Osteoblast (primary cell): ENCODE measurements at regions not wholly inside any gene's neighbourhood (a gene's known extent, or its start where the extent isn't known, plus 50 kb on each side); places are given as distances from the start of the nearest gene placed in this dataset.

Source experiments
- DNase-seq: peaks from one replicate; pipeline ENCODE4 v3.0.0; 2011; ENCODE audit warnings: low spot score, mixed read lengths; ENCODE audit not compliant: insufficient read length; ENCODE audit errors: missing footprints
- H2AFZ ChIP-seq: 2 replicates; pipeline ENCODE4 v1.6.0; 2011; ENCODE audit warnings: mild to moderate bottlenecking, low read length
- H3K27ac ChIP-seq: 2 replicates; pipeline ENCODE4 v1.5.1; 2011; ENCODE audit warnings: mild to moderate bottlenecking, low read depth, low read length, moderate library complexity
- H3K27me3 ChIP-seq: 2 replicates; pipeline ENCODE4 v1.6.0; 2012; ENCODE audit warnings: mild to moderate bottlenecking, control low read depth, inconsistent platforms, low read length, moderate library complexity; ENCODE audit not compliant: insufficient read depth
- H3K36me3 ChIP-seq: 2 replicates; pipeline ENCODE4 v1.5.1; 2011; ENCODE audit warnings: mild to moderate bottlenecking, low read length, control low read depth, moderate library complexity; ENCODE audit not compliant: insufficient read depth
- H3K4me1 ChIP-seq: 2 replicates; pipeline ENCODE4 v1.5.1; 2011; ENCODE audit warnings: mild to moderate bottlenecking, low read length, control low read depth, moderate library complexity; ENCODE audit not compliant: insufficient read depth
- H3K4me2 ChIP-seq: 2 replicates; pipeline ENCODE4 v1.6.0; 2011; ENCODE audit warnings: mild to moderate bottlenecking, low read length; ENCODE audit not compliant: insufficient read depth
- H3K4me3 ChIP-seq: fragments of 200-600 bp; sonication (generic); 3 replicates; pipeline ENCODE4 v1.5.1; 2012; ENCODE audit warnings: mild to moderate bottlenecking, low read length, inconsistent platforms; ENCODE audit not compliant: insufficient read depth
- H3K79me2 ChIP-seq: 2 replicates; pipeline ENCODE4 v1.6.0; 2012; ENCODE audit warnings: mild to moderate bottlenecking, low read length, control low read depth, inconsistent platforms; ENCODE audit not compliant: insufficient read depth
- H3K9me3 ChIP-seq: 2 replicates; pipeline ENCODE4 v1.5.1; 2011; ENCODE audit warnings: low read depth, low read length, control low read depth
- H4K20me1 ChIP-seq: 2 replicates; pipeline ENCODE4 v1.6.0; 2012; ENCODE audit warnings: mild to moderate bottlenecking, low read length, control low read depth; ENCODE audit not compliant: insufficient read depth
- TF ChIP-seq, protein P1 (sequence below): IDR thresholded peaks from 2 replicates; pipeline ENCODE4 v1.5.1; 2011; ENCODE audit warnings: mild to moderate bottlenecking, low read depth, low read length, moderate library complexity; ENCODE audit errors: extremely low read depth

DNA sequence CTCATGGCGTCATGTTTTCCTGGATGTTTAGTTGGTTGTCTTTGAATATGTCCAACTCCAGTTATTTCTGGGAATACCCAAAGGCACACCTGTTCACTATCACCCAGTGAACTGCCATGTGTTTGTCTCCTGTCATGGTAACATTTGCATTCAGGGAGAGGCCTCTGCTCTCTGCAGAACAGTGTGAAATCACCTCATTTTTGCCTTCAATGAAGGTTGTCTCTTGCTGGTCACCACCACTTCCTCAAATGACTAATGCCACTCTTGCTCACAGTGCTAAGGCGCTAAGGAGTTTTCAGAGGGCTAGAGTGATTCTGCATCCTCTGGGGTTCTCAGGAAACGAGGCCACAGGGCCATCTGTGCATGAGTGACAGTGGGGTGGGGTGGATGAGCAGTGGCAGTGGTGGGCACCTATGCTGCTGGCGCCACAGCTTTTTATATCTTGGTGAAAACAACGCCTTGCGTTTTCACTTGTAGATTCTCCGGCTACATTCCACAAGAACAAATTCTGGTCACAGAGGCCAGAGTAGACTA lies 60.0 kb upstream of the ATP5PO start:
- Histone ChIP-seq H2AFZ (peak overlapping the region; percentile 8), H3K27ac (peak overlapping the region; percentile 99), H3K36me3 (no peaks in the 10 kb centered on the region), H3K4me1 (peaks cover 45% of the 10 kb centered on the region), H3K9me3 (no peaks in the 10 kb centered on the region), H3K79me2 (no peaks in the 10 kb centered on the region), H3K27me3 (no peaks in the 10 kb centered on the region), H3K4me3 (peak overlapping the region; percentile 38), H3K4me2 (peak overlapping the region; percentile 68), H4K20me1 (no peaks in the 10 kb centered on the region)
- DNase-seq = peak; percentile 80
- TF ChIP-seq, protein P1, sequence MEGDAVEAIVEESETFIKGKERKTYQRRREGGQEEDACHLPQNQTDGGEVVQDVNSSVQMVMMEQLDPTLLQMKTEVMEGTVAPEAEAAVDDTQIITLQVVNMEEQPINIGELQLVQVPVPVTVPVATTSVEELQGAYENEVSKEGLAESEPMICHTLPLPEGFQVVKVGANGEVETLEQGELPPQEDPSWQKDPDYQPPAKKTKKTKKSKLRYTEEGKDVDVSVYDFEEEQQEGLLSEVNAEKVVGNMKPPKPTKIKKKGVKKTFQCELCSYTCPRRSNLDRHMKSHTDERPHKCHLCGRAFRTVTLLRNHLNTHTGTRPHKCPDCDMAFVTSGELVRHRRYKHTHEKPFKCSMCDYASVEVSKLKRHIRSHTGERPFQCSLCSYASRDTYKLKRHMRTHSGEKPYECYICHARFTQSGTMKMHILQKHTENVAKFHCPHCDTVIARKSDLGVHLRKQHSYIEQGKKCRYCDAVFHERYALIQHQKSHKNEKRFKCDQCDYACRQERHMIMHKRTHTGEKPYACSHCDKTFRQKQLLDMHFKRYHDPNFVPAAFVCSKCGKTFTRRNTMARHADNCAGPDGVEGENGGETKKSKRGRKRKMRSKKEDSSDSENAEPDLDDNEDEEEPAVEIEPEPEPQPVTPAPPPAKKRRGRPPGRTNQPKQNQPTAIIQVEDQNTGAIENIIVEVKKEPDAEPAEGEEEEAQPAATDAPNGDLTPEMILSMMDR = no peak

DNA sequence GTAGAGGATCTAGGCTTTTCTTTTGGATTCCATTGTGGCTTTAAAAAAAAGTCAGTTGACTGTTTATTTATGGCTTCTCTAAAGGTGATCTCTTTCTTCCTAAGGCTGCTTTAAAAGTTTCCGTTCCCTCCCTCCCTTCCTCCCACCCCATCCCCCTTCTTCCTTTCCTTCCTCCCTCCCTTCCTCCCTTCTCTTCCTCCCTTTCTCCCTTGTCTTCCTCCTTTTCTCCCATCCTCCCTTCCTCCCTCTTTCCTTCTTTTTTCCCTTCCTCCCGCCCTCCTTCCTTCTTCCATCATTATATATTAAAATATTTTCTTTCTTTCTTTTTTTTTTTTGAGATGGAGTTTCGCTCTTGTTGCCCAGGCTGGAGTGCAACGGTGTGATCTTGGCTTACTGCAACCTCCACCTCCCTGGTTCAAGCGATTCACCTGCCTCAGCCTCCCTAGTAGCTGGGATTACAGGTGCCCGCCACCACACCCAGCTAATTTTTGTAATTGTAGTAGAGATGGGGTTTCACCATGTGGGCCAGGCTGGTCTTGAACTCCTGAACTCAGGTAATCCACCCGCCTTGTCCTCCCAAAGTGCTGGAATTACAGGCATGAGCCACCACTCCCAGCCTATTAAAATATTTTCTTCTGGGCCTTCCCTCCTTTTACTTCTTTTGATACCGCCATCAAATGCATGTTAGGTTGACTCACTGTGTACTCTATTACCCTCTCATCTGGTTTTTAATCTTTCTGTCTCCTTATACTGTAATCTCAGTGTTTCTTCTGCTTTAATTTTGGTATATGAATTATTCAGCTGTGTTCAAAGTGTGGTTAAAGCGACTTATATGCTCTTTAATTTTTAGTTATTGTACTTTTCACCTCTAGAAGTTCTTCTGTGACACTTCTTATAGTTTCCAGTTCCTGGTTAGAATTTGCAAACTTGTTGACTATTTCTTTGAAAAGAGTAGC lies 59.2 kb upstream of the ATP5PO start:
- Histone ChIP-seq H3K4me2 (no peak overlapping the region), H3K4me1 (peaks cover 53% of the 10 kb centered on the region), H3K27me3 (no peaks in the 10 kb centered on the region), H2AFZ (no peak overlapping the region), H4K20me1 (no peaks in the 10 kb centered on the region), H3K79me2 (no peaks in the 10 kb centered on the region), H3K9me3 (no peaks in the 10 kb centered on the region), H3K27ac (peak overlapping the region; percentile 99), H3K4me3 (no peak overlapping the region), H3K36me3 (no peaks in the 10 kb centered on the region)
- no peak for DNase-seq
- TF ChIP-seq, protein P1 = no peak

DNA sequence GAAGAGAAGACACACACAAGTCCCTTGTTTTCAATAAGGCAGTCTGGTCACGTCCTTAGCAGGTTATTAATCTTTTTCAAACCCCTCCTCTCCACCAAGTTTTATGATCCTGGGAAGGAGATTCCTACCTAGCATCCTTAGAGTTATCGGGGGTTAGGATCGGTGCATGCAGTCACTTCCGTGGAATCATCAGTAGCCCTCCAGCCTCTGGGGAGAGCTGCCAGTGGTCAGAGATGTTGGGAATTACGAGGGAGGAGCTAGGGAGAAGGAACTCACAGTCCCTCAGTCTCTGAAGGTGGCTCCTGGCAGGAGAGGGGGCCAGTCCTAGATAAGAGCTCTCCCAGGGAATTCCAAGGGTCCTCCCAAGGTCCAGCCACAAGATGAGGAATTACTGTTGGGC lies 57.7 kb upstream of the ATP5PO start:
- H3K27me3 ChIP-seq = no peaks in the 10 kb centered on the region
- peaks cover 68% of the 10 kb centered on the region for H3K4me1 ChIP-seq
- TF ChIP-seq, protein P1 = no peak
- H3K9me3 ChIP-seq = no peaks in the 10 kb centered on the region
- no peaks in the 10 kb centered on the region for H3K79me2 ChIP-seq
- H4K20me1 ChIP-seq = no peaks in the 10 kb centered on the region
- no peak for DNase-seq
- no peak overlapping the region for H3K4me2 ChIP-seq
- H3K27ac ChIP-seq = no peak overlapping the region
- H3K4me3 ChIP-seq = no peak overlapping the region
- no peak overlapping the region for H2AFZ ChIP-seq
- H3K36me3 ChIP-seq = no peaks in the 10 kb centered on the region

DNA sequence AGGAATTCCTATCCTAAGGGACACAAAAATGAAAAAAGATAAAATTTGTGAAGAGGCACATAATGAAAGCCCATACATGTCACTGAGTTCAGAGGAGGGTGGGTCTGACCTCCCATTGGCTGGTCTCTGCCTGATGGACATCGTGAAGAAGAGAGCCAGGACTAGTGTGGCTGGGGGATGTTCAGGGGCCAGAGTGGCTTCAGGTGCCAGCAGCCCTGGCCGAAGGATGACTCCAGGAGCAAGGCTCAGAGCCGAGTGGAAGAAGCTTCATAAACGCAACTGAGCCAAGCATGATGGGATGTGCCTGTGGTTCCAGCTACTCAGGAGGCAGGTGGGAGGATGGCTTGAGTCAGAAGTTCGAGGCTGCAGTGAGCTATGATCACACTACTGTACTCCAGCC lies 56.9 kb upstream of the ATP5PO start:
- H3K4me3 ChIP-seq = no peak overlapping the region
- H3K27me3 ChIP-seq = no peaks in the 10 kb centered on the region
- H3K4me1 ChIP-seq = peaks cover 66% of the 10 kb centered on the region
- no peaks in the 10 kb centered on the region for H4K20me1 ChIP-seq
- no peak overlapping the region for H3K4me2 ChIP-seq
- H3K36me3 ChIP-seq = no peaks in the 10 kb centered on the region
- no peak overlapping the region for H2AFZ ChIP-seq
- no peak for DNase-seq
- no peaks in the 10 kb centered on the region for H3K79me2 ChIP-seq
- H3K9me3 ChIP-seq = no peaks in the 10 kb centered on the region
- TF ChIP-seq, protein P1 = no peak
- peak overlapping the region; percentile 95 for H3K27ac ChIP-seq
